ENCODE measurements at regions not wholly inside any gene's neighbourhood (a gene's known extent, or its start where the extent isn't known, plus 50 kb on each side); places are given as distances from the start of the nearest gene placed in this dataset.
A peak's percentile ranks its signal among the peaks of the same experiment; 100 is the strongest.
"Not testable (repeated sequence)": the region's sequence is repeated elsewhere in the genome, so short reads cannot be mapped to it uniquely, and the experiment has no call there.

DNA sequence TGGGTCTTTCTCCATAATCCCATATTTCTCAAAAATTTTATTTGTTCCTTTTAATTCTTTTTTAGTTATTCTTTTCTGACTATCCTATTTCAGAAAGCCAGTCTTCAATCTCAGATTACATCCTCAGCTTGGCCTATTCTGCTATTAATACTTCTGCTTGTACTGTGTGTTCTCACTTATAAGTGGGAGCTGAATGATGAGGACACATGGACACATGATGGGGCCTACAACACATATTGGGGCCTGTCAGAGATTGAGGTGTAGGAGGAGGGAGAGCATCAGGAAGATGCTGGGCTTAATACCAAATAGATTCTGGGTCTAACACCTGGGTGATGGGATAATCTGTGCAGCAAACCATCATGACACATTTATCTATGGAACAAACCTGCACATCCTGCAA, 82.3 kb downstream of the MAGEE1 start:
- Mint-ChIP-seq H3K27ac (no peak overlapping the region), H3K36me3 (ENCODE audit: low read depth) (no peaks in the 10 kb centered on the region), H3K4me1 (no peaks in the 10 kb centered on the region), H3K27me3 (no peaks in the 10 kb centered on the region), H3K9me3 (no peaks in the 10 kb centered on the region), H3K4me3 (no peak overlapping the region)
- ChIA-PET POLR2A (no interaction called here), CTCF (no interaction called here)
- no peak for DNase-seq

DNA sequence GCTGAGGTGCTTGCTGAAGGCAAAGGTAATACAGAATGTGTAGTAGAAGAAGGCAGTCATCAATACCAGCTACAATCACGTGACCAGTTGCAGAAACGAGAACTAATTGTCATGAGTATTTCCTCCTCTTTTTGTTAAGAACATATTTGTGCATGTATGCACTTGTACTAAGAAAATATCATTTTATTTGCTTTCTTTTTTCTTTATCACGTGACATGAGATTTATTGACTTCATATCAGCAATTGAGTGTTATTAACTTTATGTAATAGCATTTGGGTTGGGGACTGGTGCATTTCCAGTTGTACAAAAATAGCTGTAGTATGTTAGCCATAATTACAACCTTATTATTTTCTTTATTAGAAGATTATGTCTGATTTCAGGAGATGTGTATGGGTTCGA, 90.0 kb downstream of the MAGEE1 start:
- no peaks in the 10 kb centered on the region for H3K4me1 Mint-ChIP-seq
- DNase-seq, result no peak
- no peaks in the 10 kb centered on the region for H3K27me3 Mint-ChIP-seq
- H3K9me3 Mint-ChIP-seq, result peaks cover 2% of the 10 kb centered on the region
- no peak overlapping the region for H3K27ac Mint-ChIP-seq
- ChIA-PET CTCF (no interaction called here), POLR2A (no interaction called here)
- H3K36me3 Mint-ChIP-seq (ENCODE audit: low read depth), result no peaks in the 10 kb centered on the region
- H3K4me3 Mint-ChIP-seq, result no peak overlapping the region

DNA sequence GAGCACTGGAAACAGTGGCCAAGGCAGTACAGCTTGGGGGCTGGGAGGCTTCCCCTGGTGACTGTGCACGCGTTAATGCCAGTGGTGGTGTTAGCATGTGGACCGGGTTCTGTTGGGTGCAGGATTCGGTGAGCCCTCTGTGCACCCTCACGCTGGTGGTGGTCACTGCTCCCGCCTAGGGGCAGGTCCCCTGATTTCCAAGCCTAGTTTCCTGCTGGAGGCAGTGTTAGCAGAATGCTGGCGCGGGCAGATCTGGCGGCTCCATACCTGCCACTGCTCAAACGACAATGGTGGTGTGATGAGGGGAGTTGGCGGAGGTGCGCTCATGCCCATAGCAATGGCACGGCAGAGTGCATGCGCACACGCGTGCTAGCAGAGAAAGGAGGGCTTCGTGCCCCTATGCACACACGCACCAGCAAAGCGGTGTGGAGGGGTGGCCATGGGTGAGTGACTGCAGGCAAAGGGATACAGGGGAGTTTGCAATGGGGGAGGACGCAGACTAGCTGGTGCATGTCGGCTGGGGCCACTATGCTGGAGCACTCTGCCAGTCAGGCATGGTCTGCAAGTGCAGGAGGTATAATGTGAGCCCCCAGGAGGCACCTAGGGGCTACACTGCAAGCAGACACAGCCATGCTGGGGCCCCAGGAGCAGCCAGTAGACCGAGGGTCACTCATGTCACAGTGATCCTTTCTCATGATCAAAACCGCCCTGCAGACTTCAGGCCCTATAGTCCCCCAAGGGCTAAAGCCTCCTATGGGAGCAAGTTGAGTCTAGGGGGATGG, 93.0 kb downstream of the MAGEE1 start:
- Mint-ChIP-seq H3K4me3 (no peak overlapping the region), H3K9me3 (peaks cover 2% of the 10 kb centered on the region), H3K27ac (no peak overlapping the region), H3K27me3 (no peaks in the 10 kb centered on the region), H3K36me3 (ENCODE audit: low read depth) (no peaks in the 10 kb centered on the region), H3K4me1 (no peaks in the 10 kb centered on the region)
- POLR2A ChIA-PET, result no interaction called here
- CTCF ChIA-PET, result no interaction called here
- DNase-seq, result no peak

DNA sequence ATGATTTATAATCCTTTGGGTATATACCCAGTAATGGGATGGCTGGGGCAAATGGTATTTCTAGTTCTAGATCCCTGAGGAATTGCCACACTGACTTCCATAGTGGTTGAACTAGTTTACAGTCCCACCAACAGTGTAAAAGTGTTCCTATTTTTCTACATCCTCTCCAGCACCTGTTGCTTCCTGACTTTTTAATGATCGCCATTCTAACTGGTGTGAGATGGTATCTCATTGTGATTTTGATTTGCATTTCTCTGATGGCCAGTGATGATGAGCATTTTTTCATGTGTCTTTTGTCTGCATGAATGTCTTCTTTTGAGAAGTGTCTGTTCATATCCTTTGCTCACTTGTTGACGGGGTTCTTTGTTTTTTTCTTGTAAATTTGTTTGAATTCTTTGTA, 108.2 kb downstream of the MAGEE1 start:
- H3K27me3 Mint-ChIP-seq, result not testable (repeated sequence)

DNA sequence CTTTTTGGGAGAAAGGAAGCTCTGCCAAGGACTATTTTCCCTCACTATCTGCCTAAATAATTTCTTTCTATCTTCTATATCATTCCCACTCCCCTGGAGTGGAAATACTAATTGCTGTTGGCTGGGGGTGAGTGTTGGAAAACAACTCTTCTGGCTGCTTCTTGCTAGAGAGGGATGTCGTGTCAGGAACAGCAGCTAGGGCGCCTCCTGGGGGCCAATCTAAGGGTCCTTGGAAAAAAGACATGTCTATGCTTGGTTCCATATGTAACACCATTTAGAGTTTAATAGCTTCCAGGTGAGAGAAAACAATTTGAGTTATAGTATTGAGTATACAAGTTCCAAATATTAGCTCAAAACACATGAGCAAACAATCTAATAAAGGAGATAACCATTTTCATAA, 111.3 kb downstream of the MAGEE1 start:
- CTCF ChIA-PET, result no interaction called here
- POLR2A ChIA-PET, result no interaction called here
- Mint-ChIP-seq H3K27ac (no peak overlapping the region), H3K36me3 (ENCODE audit: low read depth) (no peaks in the 10 kb centered on the region), H3K4me3 (no peak overlapping the region), H3K9me3 (no peaks in the 10 kb centered on the region), H3K4me1 (no peaks in the 10 kb centered on the region), H3K27me3 (no peaks in the 10 kb centered on the region)
- no peak for DNase-seq

More for the DNA sequence above, 108.2 kb downstream of the MAGEE1 start:
- H3K4me3 Mint-ChIP-seq; POLR2A ChIA-PET; CTCF ChIA-PET; H3K36me3 Mint-ChIP-seq (ENCODE audit: low read depth); H3K4me1 Mint-ChIP-seq; DNase-seq; H3K27ac Mint-ChIP-seq; H3K9me3 Mint-ChIP-seq: not testable (repeated sequence)

DNA sequence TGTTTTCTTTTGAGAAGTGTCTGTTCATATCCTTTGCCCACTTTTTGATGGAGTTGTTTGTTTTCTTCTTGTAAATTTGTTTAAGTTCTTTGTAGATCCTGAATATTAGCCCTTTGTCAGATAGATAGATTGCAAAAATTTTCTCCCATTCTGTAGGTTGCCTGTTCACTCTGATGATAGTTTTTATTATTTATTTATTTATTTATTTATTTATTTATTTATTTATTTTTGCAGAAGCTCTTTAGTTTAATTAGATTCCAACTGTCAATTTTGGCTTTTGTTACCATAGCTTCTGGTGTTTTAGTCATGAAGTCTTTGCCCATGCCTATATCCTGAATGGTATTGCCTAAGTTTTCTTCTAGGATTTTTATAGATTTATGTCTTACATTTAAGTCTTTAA, 115.9 kb downstream of the MAGEE1 start:
- H3K4me3 Mint-ChIP-seq; DNase-seq; H3K27me3 Mint-ChIP-seq; H3K36me3 Mint-ChIP-seq (ENCODE audit: low read depth); H3K4me1 Mint-ChIP-seq; POLR2A ChIA-PET; H3K27ac Mint-ChIP-seq; H3K9me3 Mint-ChIP-seq; CTCF ChIA-PET: not testable (repeated sequence)

DNA sequence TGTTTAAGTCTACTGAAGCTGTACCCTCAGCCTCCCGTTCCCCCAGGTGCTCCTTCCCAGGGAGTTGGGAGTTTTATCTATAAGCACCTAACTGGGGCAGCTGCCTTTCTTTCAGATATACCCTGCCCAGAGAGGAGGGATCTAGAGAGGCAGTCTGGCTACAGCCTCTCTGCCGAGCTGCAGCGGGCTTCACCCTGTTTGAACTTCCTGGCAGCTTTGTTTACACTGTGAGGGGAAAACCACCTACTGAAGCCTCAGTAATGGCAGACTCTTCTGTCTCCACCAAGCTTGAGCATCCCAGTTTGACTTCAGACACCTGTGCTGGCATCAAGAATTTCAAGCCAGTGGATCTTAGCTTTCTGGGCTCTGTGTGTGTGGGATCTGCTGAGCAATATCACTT, 122.5 kb downstream of the MAGEE1 start:
- ChIA-PET POLR2A (no interaction called here), CTCF (no interaction called here)
- Mint-ChIP-seq H3K36me3 (ENCODE audit: low read depth) (no peaks in the 10 kb centered on the region), H3K27me3 (no peaks in the 10 kb centered on the region), H3K4me3 (no peak overlapping the region), H3K9me3 (no peaks in the 10 kb centered on the region), H3K27ac (no peak overlapping the region), H3K4me1 (no peaks in the 10 kb centered on the region)
- no peak for DNase-seq

DNA sequence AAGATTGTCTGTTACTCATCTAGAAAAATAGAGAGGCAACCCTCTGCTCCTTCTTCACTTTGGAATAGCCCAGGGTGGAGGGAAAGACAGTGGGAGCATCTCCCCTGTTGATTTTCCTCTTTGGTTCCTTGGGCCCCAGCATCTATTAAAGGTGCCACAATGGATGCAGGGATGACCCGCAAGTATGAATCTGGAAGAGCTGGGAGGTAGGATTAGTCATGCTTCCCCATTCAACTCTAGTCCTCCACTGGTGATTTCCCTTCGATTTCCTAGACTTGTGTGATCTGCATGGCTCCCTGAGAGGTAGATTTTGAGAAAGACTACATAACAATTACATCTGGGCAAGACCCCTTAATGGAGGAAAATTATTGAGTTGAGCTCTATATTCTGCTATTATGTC, 127.8 kb downstream of the MAGEE1 start:
- Mint-ChIP-seq H3K27ac (no peak overlapping the region), H3K4me1 (no peaks in the 10 kb centered on the region), H3K4me3 (no peak overlapping the region), H3K27me3 (no peaks in the 10 kb centered on the region), H3K36me3 (ENCODE audit: low read depth) (no peaks in the 10 kb centered on the region), H3K9me3 (peaks cover 4% of the 10 kb centered on the region)
- ChIA-PET POLR2A (no interaction called here), CTCF (interaction anchor here (0.7 kb wide), 1 partner anchor 9 kb away, joined by 3 read pairs; no protein-coding TSS in a partner anchor)
- DNase-seq, result no peak

DNA sequence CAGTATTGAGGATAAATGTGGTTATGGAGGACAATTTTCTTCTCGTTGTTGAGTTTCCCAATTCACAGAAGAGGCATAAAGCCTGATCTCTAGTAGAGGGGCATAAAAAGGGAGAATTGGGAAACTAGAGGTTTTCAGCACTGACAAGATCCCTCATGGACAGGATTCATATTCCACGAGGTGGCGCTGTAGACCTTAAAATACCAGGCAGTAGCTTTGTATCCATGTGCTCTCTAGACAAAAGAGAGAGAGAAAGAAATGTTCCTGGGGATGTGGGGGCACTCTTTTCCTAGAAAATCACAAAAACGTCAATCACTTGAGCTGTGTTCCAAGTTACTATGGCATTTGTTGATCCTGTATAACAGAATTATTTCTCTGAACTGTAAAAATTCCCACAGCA, 128.3 kb downstream of the MAGEE1 start:
- no peaks in the 10 kb centered on the region for H3K4me1 Mint-ChIP-seq
- no peaks in the 10 kb centered on the region for H3K36me3 Mint-ChIP-seq (ENCODE audit: low read depth)
- H3K27me3 Mint-ChIP-seq, result no peaks in the 10 kb centered on the region
- ChIA-PET CTCF (no interaction called here), POLR2A (no interaction called here)
- H3K9me3 Mint-ChIP-seq, result peaks cover 4% of the 10 kb centered on the region
- no peak overlapping the region for H3K27ac Mint-ChIP-seq
- no peak overlapping the region for H3K4me3 Mint-ChIP-seq
- peak; percentile 16 for DNase-seq

DNA sequence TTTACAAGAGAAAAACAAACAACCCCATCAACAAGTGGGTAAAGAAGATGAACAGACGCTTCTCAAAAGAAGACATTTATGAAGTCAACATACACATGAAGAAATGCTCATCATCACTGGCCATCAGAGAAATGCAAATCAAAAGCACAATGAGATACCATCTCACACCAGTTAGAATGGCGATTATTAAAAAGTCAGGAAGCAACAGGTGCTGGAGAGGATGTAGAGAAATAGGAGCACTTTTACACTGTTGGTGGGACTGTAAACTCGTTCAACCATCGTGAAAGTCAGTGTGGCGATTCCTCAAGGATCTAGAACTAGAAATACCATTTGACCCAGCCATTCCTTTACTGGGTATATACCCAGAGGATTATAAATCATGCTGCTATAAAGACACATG, 137.3 kb downstream of the MAGEE1 start:
- H3K27ac Mint-ChIP-seq; CTCF ChIA-PET; POLR2A ChIA-PET; H3K27me3 Mint-ChIP-seq; H3K9me3 Mint-ChIP-seq; DNase-seq; H3K4me3 Mint-ChIP-seq; H3K4me1 Mint-ChIP-seq; H3K36me3 Mint-ChIP-seq (ENCODE audit: low read depth): not testable (repeated sequence)

DNA sequence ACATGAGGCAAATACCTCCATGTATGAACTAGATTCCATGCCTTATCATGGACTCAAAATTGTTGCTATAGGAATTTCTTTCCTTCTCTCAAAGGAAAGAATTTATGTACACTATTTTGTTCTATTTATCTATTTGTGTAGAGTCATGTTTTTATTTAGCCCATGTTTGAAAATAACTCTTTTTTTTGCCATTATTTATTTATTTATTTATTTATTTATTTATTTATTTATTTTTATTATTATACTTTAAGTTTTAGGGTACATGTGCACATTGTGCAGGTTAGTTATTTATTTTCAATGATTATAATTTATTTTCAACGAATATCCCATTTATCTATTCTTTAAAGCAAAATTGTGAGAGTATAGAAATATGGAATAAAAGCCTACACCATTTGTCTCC, 177.9 kb downstream of the MAGEE1 start:
- H3K36me3 Mint-ChIP-seq (ENCODE audit: low read depth), result no peaks in the 10 kb centered on the region
- peaks cover 2% of the 10 kb centered on the region for H3K9me3 Mint-ChIP-seq
- POLR2A ChIA-PET, result no interaction called here
- no peak for DNase-seq
- no peak overlapping the region for H3K4me3 Mint-ChIP-seq
- no peaks in the 10 kb centered on the region for H3K4me1 Mint-ChIP-seq
- no peaks in the 10 kb centered on the region for H3K27me3 Mint-ChIP-seq
- no peak overlapping the region for H3K27ac Mint-ChIP-seq
- CTCF ChIA-PET, result no interaction called here

DNA sequence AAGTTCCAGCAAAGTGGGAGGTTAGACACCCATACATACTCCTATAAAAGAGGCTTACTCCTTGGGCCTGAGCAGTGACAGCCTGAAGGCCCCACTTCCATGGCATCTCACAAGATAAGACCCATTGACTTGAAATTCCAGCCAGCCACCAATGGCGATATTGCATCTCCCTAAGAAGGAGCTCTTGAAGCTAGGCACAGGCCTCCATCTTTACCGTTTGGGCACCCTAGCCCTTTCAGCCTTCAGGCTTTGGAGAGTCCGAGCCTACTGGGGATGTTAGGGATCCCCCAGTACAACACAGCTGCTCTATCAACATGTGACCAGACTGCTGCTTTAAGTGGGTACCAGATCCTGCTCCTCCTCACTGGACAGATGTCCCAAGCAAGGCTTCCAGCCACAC, 189.5 kb downstream of the MAGEE1 start:
- H3K9me3 Mint-ChIP-seq, result peaks cover 5% of the 10 kb centered on the region
- H3K4me3 Mint-ChIP-seq, result no peak overlapping the region
- H3K36me3 Mint-ChIP-seq (ENCODE audit: low read depth), result no peaks in the 10 kb centered on the region
- no peak overlapping the region for H3K27ac Mint-ChIP-seq
- no peaks in the 10 kb centered on the region for H3K27me3 Mint-ChIP-seq
- no peaks in the 10 kb centered on the region for H3K4me1 Mint-ChIP-seq
- ChIA-PET CTCF (no interaction called here), POLR2A (no interaction called here)
- no peak for DNase-seq

DNA sequence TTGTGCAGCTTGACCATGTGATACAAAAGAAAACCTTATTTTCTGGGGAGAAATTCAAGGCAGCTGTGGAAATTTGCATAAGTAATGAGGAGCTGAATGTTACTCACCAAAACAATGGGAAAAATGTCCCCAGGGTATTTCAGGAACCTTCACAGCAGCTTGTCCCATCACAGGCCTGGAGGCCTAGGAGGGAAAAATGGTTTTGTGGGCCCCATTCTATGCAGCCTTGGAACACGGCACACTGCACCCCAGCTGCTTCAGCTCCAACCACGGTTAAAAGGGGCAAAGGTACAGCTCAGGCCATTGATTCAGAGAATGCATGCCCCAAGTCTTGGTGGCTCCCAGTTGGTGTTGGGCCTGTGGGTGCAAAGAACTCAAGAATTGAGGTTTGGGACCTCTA, 216.1 kb downstream of the MAGEE1 start:
- Mint-ChIP-seq H3K4me3 (no peak overlapping the region), H3K36me3 (ENCODE audit: low read depth) (no peaks in the 10 kb centered on the region), H3K9me3 (peaks cover 7% of the 10 kb centered on the region), H3K27me3 (no peaks in the 10 kb centered on the region), H3K27ac (no peak overlapping the region), H3K4me1 (no peaks in the 10 kb centered on the region)
- DNase-seq, result no peak
- ChIA-PET POLR2A (no interaction called here), CTCF (no interaction called here)

DNA sequence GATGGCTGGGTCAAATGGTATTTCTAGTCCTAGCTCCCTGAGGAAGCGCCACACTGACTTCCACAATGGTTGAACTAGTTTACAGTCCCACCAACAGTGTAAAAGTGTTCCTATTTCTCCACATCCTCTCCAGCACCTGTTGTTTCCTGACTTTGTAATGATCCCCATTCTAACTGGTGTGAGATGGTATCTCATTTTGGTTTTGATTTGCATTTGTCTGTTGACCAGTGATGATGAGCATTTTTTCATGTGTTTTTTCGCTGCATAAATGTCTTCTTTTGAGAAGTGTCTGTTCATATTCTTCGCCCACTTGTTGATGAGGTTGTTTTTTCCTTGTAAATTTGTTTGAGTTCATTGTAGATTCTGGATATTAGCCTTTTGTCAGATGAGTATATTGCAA, 223.9 kb downstream of the MAGEE1 start:
- H3K27me3 Mint-ChIP-seq; H3K4me1 Mint-ChIP-seq; H3K27ac Mint-ChIP-seq; CTCF ChIA-PET; H3K9me3 Mint-ChIP-seq; H3K4me3 Mint-ChIP-seq; DNase-seq; POLR2A ChIA-PET; H3K36me3 Mint-ChIP-seq (ENCODE audit: low read depth): not testable (repeated sequence)
